HCT116 (cell line): ENCODE measurements at regions not wholly inside any gene's neighbourhood (a gene's known extent, or its start where the extent isn't known, plus 50 kb on each side); places are given as distances from the start of the nearest gene placed in this dataset.

Experiments
- CEBPB ChIP-seq: IDR thresholded peaks from 2 replicates; pipeline ENCODE4 v1.6.1; 2012; ENCODE audit warnings: low read depth
- EZH2 ChIP-seq: fragments of 200-600 bp; sonication (generic); IDR thresholded peaks from 2 replicates; pipeline ENCODE4 v1.6.1; 2017; ENCODE audit warnings: antibody characterized with exemption, mixed run types
- EZH2phosphoT487 ChIP-seq: fragments of 200-600 bp; IDR thresholded peaks from 2 replicates; pipeline ENCODE4 v1.6.1; 2018; ENCODE audit warnings: antibody characterized with exemption, borderline replicate concordance
- POLR2A ChIP-seq: IDR thresholded peaks from 2 replicates; pipeline ENCODE4 v1.7.0; 2011; ENCODE audit warnings: borderline replicate concordance; ENCODE audit not compliant: insufficient read depth, insufficient read length; ENCODE audit errors: extremely low read depth
- POLR2AphosphoS5 ChIP-seq: IDR thresholded peaks from 2 replicates; pipeline ENCODE4 v1.6.1; 2011; ENCODE audit warnings: mild to moderate bottlenecking, low read depth, low read length, moderate library complexity
- RAD21 ChIP-seq: IDR thresholded peaks from 2 replicates; pipeline ENCODE4 v1.6.1; 2012; ENCODE audit warnings: low read depth, mild to moderate bottlenecking
- REST ChIP-seq: IDR thresholded peaks from 2 replicates; pipeline ENCODE4 v1.6.1; 2012; ENCODE audit warnings: low read depth
- SIN3A ChIP-seq: IDR thresholded peaks from 2 replicates; pipeline ENCODE4 v1.6.1; 2012; ENCODE audit warnings: low read depth
- YY1 ChIP-seq: IDR thresholded peaks from 2 replicates; pipeline ENCODE4 v1.6.1; 2011; ENCODE audit warnings: low read length, low read depth, moderate library complexity, mild to moderate bottlenecking; ENCODE audit not compliant: insufficient replicate concordance; ENCODE audit errors: extremely low read depth
- ZBTB33 ChIP-seq: IDR thresholded peaks from 2 replicates; pipeline ENCODE4 v1.6.1; 2011; ENCODE audit warnings: mild to moderate bottlenecking, low read length, moderate library complexity; ENCODE audit not compliant: insufficient replicate concordance; ENCODE audit errors: extremely low read depth
- ZFX ChIP-seq: fragments of 450-650 bp; IDR thresholded peaks from 2 replicates; pipeline ENCODE4 v1.6.1; 2017
- TF ChIP-seq, protein P1 (sequence below): IDR thresholded peaks from 2 replicates; pipeline ENCODE4 v1.6.1; 2012
- TF ChIP-seq, protein P2 (sequence below), 3 experiments: fragments of 200-600 bp in 1 of 3; sonication (generic) in 1 of 3; IDR thresholded peaks in 2 of 3; conservative IDR thresholded peaks in 1 of 3; 2 replicates each; pipeline ENCODE4 v1.5.1; 2012 to 2017; ENCODE audit warnings: low read depth in 2 of 3, low read length in 2 of 3, antibody characterized with exemption in 1 of 3, borderline replicate concordance in 1 of 3, control low read depth in 1 of 3, mild to moderate bottlenecking in 1 of 3, mixed read lengths in 1 of 3, mixed run types in 1 of 3, moderate library complexity in 1 of 3; ENCODE audit not compliant: insufficient read depth in 1 of 3

DNA sequence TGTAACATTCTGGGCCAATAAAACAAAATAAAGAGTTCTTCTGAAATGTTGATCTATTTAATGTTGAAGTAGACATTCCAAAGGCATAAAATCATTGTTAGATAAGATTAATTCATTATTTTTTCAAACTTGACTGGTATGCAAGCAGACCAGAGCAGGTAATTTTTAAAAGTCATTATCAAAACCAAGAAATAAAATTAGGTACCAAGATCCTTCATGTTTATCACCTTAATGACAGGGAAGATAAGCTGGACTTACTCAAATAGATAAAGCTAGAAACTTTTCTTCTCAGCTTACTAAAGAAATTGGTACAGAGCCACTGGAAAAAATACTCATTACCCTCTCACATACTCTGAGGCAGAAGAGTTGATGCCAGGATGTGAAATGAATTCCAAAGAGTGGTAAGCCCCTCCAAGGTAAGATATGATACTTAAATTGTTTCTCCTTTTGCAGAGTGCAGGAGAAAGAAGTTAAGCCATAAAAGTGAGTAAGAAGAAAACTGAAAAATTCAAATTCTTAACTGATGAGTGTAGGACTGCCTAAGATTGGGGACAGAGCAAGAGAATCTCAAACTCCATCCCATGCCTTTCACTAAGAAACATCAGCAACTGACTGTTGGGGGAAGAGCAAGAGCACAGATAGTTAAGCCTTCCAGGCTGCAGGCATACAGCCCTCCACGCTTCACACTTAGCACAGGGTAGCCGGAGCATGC lies 111.9 kb downstream of the SLC41A2 start:
- no peak for TF ChIP-seq REST
- TF ChIP-seq YY1: no peak
- no peak for TF ChIP-seq EZH2
- TF ChIP-seq CEBPB: no peak
- TF ChIP-seq, protein P1, sequence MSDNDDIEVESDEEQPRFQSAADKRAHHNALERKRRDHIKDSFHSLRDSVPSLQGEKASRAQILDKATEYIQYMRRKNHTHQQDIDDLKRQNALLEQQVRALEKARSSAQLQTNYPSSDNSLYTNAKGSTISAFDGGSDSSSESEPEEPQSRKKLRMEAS: no peak
- no peak for TF ChIP-seq ZFX
- TF ChIP-seq POLR2AphosphoS5: no peak
- TF ChIP-seq, protein P2, sequence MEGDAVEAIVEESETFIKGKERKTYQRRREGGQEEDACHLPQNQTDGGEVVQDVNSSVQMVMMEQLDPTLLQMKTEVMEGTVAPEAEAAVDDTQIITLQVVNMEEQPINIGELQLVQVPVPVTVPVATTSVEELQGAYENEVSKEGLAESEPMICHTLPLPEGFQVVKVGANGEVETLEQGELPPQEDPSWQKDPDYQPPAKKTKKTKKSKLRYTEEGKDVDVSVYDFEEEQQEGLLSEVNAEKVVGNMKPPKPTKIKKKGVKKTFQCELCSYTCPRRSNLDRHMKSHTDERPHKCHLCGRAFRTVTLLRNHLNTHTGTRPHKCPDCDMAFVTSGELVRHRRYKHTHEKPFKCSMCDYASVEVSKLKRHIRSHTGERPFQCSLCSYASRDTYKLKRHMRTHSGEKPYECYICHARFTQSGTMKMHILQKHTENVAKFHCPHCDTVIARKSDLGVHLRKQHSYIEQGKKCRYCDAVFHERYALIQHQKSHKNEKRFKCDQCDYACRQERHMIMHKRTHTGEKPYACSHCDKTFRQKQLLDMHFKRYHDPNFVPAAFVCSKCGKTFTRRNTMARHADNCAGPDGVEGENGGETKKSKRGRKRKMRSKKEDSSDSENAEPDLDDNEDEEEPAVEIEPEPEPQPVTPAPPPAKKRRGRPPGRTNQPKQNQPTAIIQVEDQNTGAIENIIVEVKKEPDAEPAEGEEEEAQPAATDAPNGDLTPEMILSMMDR (IDR thresholded peaks at IDR 0.05 in 2 of 3, conservative IDR thresholded peaks at IDR 0.05 in 1 of 3; ENCODE audit: borderline replicate concordance in 1 of 3, insufficient read depth in 1 of 3, low read depth in 2 of 3, low read length in 2 of 3): no peak
- no peak for TF ChIP-seq ZBTB33
- TF ChIP-seq SIN3A: no peak
- no peak for TF ChIP-seq RAD21
- TF ChIP-seq EZH2phosphoT487: no peak
- TF ChIP-seq POLR2A: no peak
